ENCODE measurements at regions not wholly inside any gene's neighbourhood (a gene's known extent, or its start where the extent isn't known, plus 50 kb on each side); places are given as distances from the start of the nearest gene placed in this dataset.

DNA sequence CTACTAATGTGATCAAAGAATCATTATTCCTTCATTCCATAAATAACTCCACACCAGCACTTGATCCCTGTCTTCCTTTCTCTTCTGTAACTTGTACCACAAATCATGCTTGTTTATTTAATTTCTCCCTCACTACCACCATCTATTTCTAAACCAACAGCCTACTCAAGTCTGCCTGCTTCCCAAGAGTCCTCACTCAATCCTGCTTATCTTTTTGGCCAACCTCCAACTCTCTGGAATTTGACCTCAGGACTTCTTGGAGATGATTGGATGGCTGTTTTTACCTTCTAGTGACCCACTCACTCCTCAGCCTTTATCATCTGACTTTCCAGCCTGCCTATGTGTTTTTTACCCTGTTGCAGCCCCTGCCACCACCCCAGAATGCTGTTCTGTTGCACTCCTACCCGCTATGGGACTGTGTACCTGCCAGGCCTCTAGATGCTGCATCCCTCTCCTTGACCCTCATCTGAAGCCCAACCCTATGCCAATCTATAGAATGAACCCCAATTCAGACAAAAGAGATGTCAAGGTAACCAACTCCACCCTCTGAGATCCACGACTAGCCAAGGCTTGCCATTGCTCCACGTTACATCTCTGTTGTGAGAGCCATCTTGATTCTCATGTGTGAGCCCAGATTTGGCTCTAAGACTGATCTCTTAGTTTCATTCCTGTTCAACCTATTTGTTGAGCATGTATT lies 150.2 kb upstream of the PLEKHG7 start:
- DNase-seq = no peak

- no peak for DNase-seq
These were observed 150.9 kb upstream of the PLEKHG7 start for GRCh38 chr12:92551853-92552397.

DNA sequence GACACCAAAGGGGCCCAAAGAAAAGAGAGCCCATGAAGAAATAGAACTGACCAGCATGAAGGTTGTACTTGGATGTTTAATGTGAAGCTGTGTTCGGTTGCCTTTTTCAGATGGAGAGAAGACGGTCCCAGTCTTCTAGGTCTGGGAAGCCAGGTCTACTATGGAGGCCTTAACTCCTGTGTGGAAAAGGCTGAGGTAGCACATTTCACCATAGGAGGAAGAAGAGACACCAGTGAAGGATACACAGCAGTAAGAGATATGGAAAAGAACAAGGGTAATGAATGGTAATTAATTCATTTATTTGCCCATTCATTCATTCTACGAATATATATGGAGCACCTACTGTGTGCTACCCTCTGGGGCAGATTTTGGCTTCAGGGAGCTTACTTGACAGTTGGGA lies 151.6 kb upstream of the PLEKHG7 start:
- no peak for DNase-seq

- no peak for DNase-seq
These were observed 152.1 kb upstream of the PLEKHG7 start for GRCh38 chr12:92550661-92551060.

- DNase-seq = no peak
These were observed 152.5 kb upstream of the PLEKHG7 start for GRCh38 chr12:92550254-92550653.

GRCh38 chr12:92549516-92549915 lies 153.3 kb upstream of the PLEKHG7 start:
- DNase-seq = no peak

DNA sequence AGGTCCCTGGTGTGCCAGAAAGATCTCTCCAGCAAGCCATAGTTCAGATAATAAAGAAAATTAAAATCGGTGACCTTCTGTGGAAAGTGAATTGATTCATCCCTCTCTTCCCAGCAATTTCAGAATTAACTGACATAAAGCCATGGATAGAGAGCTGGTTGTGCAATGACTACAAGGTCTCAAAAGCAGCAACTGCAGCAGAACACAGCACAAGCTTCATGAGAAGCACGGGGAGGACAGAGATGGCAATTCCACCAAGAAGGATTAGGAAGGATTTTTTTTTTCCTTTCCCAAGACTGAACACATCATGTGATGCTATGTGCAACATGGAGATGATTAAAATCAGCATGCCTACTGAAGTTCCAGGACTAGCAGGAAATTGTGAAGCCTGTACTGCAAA lies 154.9 kb upstream of the PLEKHG7 start:
- no peak for DNase-seq

DNA sequence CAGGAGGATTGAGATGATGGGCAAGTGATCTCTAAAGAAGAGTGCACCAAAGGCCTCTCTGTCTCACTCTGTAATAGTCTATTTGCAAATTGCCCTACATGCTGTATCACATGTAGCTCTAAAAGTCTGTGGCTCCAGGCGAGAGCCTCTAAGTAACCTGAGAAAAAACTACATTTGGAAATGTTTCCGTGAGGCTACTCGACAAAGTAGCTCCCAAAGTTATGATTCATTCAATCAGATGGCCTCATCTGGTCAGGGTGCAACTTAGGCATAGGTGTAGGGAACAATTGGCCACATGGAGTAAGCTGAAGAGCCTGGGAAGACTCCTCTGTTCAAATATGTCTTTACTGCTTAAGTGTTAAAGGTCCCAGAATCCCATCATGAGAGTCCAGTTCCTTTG lies 155.4 kb upstream of the PLEKHG7 start:
- DNase-seq = no peak

DNA sequence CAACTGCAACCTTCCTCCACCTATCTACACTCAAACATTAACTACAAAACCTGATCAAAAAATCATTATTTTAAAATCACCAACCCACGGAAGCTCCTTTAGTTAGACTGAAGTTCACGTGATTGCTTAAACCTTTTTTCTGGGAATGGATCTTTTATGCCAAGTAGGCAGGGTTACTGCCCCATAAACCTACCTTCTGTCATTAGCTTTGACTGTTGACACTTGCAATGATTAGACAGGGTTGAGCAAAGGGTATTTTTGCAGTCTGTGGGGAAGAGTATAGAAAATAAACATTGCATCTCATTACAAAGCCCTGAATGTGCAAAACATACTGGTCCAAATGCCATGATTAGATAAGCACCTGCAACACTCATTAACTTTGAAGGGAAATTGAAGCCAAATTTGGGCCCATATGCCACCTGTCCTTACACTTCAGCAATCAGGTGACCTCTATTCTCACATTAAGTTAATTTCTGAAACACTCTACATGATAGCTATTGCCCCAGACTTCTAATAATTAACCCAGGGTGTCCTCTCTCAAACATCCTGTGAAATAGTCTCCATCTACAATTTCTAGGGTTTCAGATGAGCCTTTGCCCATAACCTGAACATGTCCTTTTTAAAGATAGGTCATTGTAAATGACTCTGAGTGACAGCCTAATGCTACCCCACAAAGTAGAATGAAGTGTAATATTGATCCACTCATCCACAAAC lies 156.0 kb upstream of the PLEKHG7 start:
- DNase-seq = no peak

GRCh38 chr12:92546259-92546634 lies 156.5 kb upstream of the PLEKHG7 start:
- DNase-seq = no peak

DNA sequence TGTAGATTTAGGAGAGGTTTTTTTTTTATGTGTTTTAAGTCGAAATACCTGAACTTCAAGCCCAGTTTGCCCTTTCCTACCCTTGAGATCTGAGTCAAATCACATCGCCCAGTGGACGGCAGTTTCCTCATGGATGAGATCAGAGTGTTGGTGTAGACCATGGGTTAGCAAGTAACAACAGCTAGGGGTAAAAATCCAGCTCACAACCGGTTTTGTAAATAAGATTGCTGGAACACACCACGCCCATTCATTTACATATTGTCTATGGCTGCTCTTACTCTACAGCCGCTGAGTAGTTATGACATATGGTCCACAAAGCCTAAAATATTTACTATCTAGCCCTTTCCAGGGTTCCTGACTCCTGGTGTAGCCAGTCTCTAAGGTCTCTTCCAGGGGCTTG lies 158.5 kb upstream of the PLEKHG7 start:
- no peak for DNase-seq

GRCh38 chr12:92543840-92544239 lies 158.9 kb upstream of the PLEKHG7 start:
- DNase-seq = no peak

DNA sequence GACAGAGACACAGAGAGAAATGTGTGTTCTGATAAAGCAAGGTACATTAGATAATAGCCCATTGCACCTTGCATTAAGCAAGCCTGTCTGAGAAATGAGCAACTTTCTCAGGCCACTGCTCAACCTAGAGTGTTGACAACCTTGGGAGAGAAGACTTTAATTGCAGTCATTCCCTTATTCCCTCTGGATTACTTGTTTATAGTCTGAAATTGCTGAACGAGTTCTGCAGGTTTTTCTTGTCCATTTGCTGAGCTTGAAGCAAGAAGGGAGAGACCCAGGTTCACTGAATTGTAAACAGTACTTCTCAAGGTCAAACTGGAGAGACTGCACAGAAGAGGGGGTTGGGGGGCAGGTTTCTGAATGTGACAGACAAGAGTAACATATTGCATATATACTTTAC lies 159.4 kb upstream of the PLEKHG7 start:
- DNase-seq = peak; percentile 75

DNA sequence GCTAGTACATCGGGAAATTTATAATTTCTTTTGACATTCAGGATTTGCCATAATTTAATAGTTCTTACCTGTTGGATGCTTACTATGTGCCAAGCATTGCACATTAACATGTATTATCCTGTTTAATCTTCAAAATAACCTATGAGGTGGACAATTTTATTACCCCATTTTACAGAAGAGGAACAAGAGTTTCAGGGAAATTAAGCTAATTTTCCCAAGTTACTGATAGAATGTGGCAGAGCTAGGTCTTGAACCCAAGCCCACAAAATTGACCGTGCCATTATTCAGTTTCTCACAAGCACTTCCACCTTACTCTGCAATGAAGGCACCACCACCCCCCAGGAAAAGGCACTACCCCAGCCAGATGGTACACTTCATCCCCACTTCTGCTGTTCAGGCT lies 161.1 kb upstream of the PLEKHG7 start:
- no peak for DNase-seq

DNA sequence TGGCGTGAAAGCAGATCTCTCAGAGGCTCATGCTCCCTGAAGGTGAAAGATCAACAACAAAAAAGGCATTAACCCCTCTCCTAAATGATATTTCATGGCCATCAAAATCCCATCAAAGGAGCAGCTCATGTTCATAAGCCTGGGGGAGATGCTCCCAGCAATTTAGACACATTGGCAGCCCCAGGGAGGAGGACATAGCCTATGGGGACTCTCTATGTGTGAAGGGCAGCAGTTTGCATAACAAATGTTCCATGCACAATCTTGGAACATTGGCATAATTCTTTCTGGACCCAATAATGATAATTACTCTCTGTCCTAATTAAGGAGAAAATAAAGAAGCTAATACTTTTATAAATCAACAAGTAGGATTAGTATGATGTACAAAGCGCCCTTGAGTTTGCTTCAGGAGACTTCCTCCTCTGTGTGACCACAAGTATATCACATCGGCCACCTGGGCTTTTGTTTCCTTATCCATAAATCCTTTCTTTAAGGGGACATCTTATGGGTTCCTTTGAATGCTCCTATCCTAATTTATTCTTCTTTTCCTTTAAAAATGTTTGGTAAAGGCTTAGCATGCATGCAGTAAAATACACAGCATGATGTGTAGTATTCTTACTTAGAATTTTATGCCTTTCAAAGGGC lies 161.9 kb upstream of the PLEKHG7 start:
- DNase-seq = no peak

GRCh38 chr12:92539976-92540781 lies 162.6 kb upstream of the PLEKHG7 start:
- DNase-seq = peak; percentile 80

DNA sequence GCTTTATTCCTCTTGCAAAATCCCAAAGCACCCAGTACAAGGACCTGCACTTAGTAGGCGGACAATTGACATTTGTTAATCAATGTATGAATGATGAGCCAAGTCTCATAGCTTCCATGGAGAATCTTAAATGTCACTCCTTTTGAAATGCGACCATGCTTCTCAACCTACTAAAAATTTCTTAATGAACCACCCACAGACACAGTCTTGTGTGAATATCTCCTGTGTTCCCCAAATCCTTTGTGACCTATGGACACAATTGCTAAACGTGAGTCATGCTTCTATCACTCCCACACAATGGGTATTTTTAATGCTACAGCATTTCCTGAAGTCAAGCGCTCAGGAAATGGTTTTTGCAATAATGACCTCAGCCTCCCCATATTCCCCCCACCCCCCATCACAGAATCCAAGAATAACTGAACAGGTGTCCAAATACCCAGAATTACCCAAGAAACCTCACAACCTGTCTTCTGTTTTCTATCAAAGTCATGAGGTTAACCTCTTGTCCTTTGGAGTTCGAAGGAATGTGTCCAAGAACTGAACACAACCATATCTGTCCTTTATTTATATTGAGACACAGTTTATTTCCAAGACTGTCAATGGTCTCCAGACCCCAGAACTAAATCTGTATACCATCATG lies 163.6 kb upstream of the PLEKHG7 start:
- DNase-seq = peak; percentile 68

GRCh38 chr12:92537290-92537960 lies 165.4 kb upstream of the PLEKHG7 start:
- no peak for DNase-seq

DNA sequence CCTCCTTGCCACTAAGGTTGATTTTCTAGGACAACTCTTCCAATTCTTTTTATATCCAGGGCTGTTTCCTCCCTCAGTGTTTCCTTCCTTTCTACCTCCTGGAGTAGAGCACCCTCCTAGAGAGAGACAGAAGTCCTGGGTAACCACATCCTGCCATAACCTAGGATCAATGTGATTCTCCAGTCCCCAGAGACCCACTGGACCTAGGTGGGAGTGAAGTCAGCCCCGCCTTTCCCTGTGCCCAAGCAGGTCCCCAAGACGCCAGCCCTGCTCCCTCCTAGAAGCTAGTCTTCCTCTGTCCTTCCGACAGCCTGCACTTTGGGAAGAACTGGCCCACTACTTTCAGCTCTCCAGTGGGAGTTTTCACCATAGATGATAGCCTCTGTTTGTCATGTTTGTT lies 166.8 kb upstream of the PLEKHG7 start:
- no peak for DNase-seq

GRCh38 chr12:92533280-92533890 lies 169.4 kb upstream of the PLEKHG7 start:
- DNase-seq = no peak

DNA sequence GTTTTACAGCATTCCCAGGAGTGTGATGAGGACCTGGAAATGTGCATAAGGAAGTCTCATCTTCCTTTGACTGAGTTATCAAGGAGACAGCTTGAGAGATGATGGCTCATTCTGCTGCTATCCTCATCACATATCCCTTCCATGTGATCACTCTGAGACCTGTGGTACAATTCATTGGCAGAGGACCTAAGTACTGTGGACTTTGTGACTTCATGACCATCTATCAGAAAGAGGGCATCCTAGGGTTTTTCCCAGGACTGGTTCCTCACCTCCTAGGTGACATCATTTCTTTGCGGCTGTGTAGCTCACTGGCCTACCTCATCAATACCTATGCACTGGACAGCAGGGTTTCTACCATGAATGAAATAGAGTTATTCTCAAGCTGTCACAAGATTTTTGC lies 172.1 kb upstream of the PLEKHG7 start:
- DNase-seq = no peak

DNA sequence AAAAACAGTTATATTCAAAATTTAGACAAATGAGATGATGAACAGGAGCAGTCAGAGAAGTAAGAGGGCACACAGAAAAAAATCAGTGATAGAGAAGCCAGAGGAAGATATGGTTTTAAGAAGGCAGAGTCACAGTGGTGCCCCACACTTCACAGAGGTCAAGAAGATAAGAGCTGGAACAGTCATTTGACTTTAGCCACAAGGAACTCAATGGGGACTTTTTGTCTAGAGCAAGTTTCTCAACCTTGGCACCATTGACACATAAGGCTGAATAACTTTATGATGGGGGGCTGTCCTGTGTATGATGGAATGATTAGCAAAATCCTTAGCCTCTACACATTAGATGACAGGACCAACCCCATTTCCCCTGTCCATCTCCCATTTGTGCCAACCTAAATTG lies 172.8 kb upstream of the PLEKHG7 start:
- no peak for DNase-seq
